IgD-negative memory B cell (primary cell): ENCODE measurements at regions not wholly inside any gene's neighbourhood (a gene's known extent, or its start where the extent isn't known, plus 50 kb on each side); places are given as distances from the start of the nearest gene placed in this dataset.
"Not testable (repeated sequence)": the region's sequence is repeated elsewhere in the genome, so short reads cannot be mapped to it uniquely, and the experiment has no call there.

ENCODE experiments used
- H3K27ac Mint-ChIP-seq, 3 donors: one replicate each; pipeline ENCODE4 v1.8.0; 2020 to 2022; ENCODE audit warnings: mild to moderate bottlenecking in 3 of 3, mixed read lengths in 3 of 3, moderate library complexity in 1 of 3
- H3K27me3 Mint-ChIP-seq: one replicate; pipeline ENCODE4 v1.8.0; 2021; ENCODE audit warnings: mixed read lengths
- H3K36me3 Mint-ChIP-seq: one replicate; pipeline ENCODE4 v1.8.0; 2020; ENCODE audit warnings: mild to moderate bottlenecking, mixed read lengths
- H3K4me1 Mint-ChIP-seq, 3 donors: one replicate each; pipeline ENCODE4 v1.8.0; 2020 to 2022; ENCODE audit warnings: mixed read lengths in 3 of 3, mild to moderate bottlenecking in 1 of 3
- H3K4me3 Mint-ChIP-seq, 4 donors: one replicate each; pipeline ENCODE4 v1.8.0; 2020 to 2022; ENCODE audit warnings: mild to moderate bottlenecking in 4 of 4, mixed read lengths in 4 of 4, moderate library complexity in 3 of 4
- H3K9me3 Mint-ChIP-seq, 3 donors: one replicate each; pipeline ENCODE4 v1.8.0; 2020 to 2021; ENCODE audit warnings: mixed read lengths in 3 of 3, mild to moderate bottlenecking in 1 of 3

DNA sequence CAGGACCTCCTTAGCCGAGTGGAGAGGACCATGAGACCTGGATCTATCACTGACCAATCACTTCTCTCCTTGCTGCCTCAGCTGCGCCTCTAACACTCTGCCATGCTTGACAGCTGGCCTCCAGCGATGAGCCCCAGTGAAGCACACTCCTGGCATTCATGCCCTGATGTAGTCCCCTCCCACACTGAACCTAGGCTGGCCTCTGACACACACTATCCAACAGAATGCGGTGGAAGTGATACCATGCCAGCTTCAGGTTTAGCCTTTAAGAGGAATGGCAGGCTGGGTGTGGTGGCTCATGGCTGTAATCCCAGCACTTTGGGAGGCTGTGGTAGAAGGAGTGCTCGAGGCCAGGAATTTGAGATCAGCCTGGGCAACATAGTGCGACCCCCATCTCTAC lies 73.7 kb upstream of the LAPTM4A start:
- Mint-ChIP-seq H3K4me3 (no peak overlapping the region), H3K27me3 (no peaks in the 10 kb centered on the region), H3K27ac (no peak overlapping the region), H3K9me3 (peaks cover 0 to 2% (median 0%) of the 10 kb centered on the region in 3 donors), H3K36me3 (peaks cover 1% of the 10 kb centered on the region), H3K4me1 (no peaks in the 10 kb centered on the region)

DNA sequence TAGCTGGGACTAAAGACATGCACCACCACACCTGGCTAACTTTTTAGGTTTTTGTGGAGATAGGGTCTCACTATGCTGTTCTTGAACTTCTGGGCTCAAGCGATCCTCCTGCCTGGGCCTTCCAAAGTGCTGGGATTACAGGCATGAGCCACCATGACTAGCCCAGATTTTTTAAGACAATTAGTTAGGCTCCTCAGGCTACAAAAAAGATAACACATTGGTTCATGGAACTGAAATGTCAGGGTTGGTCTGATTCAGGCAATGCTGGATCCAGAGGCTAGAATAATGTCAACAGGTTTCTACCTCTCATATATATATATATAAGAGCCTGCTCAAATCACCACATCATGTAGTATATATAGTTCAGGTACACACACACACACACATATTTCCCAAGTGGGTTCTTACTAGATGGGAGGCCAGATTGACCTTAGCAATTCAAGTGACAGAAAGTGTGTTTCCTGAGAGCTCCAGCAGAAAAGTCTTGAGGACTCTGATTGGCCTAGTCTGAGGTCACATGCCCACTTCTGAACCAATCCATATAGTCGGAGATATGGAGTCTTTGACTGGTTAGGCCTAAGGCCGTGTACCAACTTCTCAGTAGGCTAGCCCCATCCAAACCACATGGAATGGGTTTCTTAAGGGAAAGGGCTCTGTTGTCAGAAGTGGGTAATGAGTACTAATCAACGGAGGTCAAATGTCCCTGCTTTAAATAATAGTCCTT lies 72.6 kb upstream of the LAPTM4A start:
- Mint-ChIP-seq H3K4me3 (no peak overlapping the region), H3K27ac (no peak overlapping the region), H3K27me3 (no peaks in the 10 kb centered on the region), H3K9me3 (peaks cover 0 to 5% (median 0%) of the 10 kb centered on the region in 3 donors), H3K4me1 (no peaks in the 10 kb centered on the region), H3K36me3 (peaks cover 1% of the 10 kb centered on the region)

DNA sequence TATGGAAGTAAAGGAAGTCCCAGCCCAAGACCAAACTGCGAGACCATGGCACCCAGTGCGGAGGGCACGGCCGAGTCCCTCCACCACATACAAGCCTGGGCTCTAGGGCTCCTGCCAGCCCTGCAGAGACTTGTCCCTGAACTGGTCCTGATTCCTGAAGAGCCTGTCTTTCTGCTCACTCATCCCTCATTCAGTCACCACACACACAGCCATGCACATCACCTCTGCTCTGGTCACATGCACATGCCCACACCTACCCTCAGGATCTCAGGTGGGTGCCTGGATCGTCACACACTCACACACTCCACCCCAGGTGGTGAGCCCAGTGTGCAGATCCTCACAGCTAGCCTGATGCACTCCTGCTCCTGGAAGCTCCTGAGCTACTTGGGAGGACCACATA lies 71.4 kb upstream of the LAPTM4A start:
- Mint-ChIP-seq H3K36me3 (peaks cover 1% of the 10 kb centered on the region), H3K27ac (no peak overlapping the region), H3K27me3 (peaks cover 2% of the 10 kb centered on the region), H3K4me1 (no peaks in the 10 kb centered on the region), H3K9me3 (peaks cover 0 to 5% (median 0%) of the 10 kb centered on the region in 3 donors), H3K4me3 (no peak overlapping the region)

DNA sequence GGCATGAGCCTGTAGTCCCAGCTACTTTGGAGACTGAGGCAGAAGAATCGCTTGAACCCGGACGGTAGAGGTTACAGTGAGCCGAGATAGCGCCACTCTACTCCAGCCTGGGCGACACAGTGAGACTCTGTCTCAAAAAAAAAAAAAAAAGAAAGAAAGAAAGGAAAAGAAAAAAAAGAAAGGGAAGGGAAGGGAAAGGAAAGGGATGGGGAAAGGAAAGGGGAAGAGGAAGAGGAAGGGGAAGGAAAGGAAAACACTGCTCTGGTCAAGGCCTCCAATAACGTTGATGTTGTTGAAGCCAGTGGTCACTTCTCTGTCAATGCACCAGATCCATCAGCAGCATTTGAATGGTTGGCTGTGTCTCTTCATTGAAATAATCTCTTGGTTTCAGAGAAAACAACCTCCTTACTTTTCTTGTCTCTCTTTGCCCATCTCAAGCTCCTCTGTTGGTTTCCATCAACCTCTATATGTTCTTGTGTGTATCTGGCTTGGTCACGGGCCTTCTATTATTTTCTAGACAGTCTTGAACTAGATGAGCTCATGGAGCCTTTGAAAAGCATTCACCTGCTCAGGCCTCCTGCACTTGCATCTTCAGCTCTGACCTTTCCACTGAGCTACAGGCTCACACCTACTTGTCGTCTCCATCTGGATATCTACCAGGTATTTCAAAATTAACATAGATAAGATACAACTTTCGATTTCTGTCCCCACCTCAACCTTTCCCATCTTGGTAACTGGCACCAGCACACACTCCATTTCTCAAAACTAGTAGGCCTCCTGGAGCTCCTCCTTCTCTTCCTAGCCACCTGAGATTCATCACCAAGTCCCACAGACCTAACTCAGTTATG lies 69.4 kb upstream of the LAPTM4A start:
- H3K36me3 Mint-ChIP-seq: no peaks in the 10 kb centered on the region
- H3K27ac Mint-ChIP-seq: no peak overlapping the region
- peaks cover 3% of the 10 kb centered on the region for H3K27me3 Mint-ChIP-seq
- no peak overlapping the region for H3K4me3 Mint-ChIP-seq
- peaks cover 0 to 6% (median 0%) of the 10 kb centered on the region in 3 donors for H3K9me3 Mint-ChIP-seq
- no peaks in the 10 kb centered on the region for H3K4me1 Mint-ChIP-seq

DNA sequence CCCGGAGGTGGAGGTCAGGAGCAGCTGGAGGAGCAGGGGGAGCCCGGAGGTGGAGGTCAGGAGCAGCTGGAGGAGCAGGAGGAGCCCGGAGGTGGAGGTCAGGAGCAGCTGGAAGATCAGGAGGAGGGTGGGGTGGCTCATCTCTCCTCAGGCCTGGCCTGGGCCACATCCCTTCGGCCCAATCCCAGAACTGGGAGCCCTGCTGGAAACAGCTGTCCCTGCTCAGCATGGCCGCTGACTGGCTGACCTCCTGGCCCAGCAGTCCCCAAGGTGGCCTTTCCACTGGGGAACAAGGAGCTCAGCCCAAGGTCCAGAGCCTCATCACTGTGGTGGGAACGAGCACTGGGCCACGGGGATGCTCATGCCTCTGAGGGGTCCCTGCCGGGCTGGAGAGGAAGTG lies 66.6 kb upstream of the LAPTM4A start:
- Mint-ChIP-seq H3K9me3 (peaks cover 0 to 6% (median 0%) of the 10 kb centered on the region in 3 donors), H3K4me3 (no peak overlapping the region), H3K27ac (no peak overlapping the region), H3K4me1 (no peaks in the 10 kb centered on the region), H3K27me3 (peaks cover 8% of the 10 kb centered on the region), H3K36me3 (no peaks in the 10 kb centered on the region)

DNA sequence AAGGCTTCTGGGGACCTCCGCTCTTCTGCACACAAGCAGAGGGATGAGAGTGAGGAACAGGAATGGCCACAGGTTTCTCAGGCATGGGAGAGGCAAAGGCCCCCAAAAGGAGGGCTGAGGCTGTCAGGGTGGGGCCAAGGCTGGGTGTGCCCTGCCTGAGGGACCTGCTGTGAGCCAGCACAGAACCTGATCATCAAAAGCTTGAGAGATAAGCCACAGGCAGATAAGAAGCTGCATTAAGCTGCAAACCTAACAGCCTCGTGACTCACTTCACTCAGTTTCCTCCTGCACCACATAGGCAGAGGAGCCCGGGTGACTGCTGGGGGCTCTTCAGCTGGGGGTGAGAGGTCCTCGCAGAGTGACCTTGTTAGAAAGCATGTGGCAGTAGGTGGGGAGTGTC lies 64.5 kb upstream of the LAPTM4A start:
- no peak overlapping the region for H3K4me3 Mint-ChIP-seq
- H3K27ac Mint-ChIP-seq: no peak overlapping the region
- H3K27me3 Mint-ChIP-seq: peaks cover 13% of the 10 kb centered on the region
- H3K36me3 Mint-ChIP-seq: no peaks in the 10 kb centered on the region
- peaks cover 0 to 4% (median 0%) of the 10 kb centered on the region in 3 donors for H3K9me3 Mint-ChIP-seq
- no peaks in the 10 kb centered on the region for H3K4me1 Mint-ChIP-seq

DNA sequence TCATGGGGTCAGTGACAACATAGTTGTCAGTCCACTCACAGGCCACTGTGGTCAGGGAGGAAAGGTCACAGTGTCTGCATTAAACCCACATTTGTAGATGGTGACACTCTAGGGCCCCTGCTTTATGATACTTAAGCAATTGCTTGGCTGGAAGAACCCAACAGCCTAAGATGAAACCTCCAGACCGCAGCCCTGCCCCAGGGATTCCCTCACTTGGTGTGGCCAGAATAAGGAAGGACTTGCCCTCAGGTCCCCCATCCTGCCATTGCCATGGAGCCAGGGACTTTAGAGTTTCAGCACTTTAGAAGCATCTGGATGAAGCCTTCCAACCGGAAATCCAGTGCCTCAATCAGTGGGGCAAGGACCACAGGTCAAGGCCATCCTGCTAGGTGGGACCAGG lies 63.9 kb upstream of the LAPTM4A start:
- no peaks in the 10 kb centered on the region for H3K4me1 Mint-ChIP-seq
- peaks cover 0 to 4% (median 0%) of the 10 kb centered on the region in 3 donors for H3K9me3 Mint-ChIP-seq
- peaks cover 16% of the 10 kb centered on the region for H3K27me3 Mint-ChIP-seq
- no peak overlapping the region for H3K4me3 Mint-ChIP-seq
- no peak overlapping the region for H3K27ac Mint-ChIP-seq
- no peaks in the 10 kb centered on the region for H3K36me3 Mint-ChIP-seq

DNA sequence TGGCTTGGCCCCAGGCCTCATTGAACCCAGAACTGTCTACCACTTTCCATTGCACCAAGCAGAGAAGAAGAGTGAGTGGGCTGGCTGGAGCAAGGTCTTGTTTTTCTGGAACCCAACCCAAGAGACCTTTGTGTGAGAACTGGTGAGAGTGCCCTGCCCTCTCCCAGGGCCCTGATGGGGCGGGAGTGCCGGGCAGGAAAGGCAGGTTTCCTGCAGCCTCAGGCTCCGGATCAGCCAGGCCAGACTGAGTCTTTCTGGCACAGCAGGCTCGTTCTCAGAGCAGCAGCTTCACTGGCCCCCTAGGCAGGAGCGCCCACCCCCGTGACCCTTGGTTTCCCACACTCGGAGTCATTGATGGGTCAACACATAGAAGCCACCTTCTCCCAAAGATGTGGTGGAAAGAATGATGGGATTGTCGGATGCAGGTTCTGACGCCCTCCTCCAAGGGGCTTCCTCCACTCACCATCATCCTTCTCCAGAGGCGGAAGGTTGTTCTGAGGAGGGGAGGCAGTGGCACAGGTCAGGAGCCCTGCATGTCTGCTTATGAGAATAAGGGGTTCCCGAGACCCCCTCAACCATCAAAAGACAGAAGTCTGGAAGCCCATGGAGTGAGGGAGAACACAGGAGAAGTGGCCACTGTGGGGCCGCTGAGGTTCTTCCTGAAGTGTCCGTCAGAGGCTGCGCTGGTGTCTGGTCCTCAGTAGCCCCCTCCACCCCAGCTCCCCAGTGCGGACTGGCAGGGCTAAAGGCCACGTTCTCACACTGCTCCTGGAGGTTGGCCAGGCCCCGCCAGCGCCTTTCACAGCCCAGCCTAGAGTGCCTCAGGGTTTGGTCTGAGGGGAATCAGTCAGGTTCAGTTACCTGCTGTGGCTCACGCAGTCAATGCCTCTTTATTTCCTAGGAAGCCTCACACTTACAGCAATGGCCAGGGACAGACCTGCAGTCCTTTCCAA lies 62.8 kb upstream of the LAPTM4A start:
- no peaks in the 10 kb centered on the region for H3K36me3 Mint-ChIP-seq
- H3K27ac Mint-ChIP-seq: no peak overlapping the region
- H3K27me3 Mint-ChIP-seq: peaks cover 18% of the 10 kb centered on the region
- H3K9me3 Mint-ChIP-seq: peaks cover 0 to 4% (median 0%) of the 10 kb centered on the region in 3 donors
- H3K4me3 Mint-ChIP-seq: no peak overlapping the region
- H3K4me1 Mint-ChIP-seq: no peaks in the 10 kb centered on the region

DNA sequence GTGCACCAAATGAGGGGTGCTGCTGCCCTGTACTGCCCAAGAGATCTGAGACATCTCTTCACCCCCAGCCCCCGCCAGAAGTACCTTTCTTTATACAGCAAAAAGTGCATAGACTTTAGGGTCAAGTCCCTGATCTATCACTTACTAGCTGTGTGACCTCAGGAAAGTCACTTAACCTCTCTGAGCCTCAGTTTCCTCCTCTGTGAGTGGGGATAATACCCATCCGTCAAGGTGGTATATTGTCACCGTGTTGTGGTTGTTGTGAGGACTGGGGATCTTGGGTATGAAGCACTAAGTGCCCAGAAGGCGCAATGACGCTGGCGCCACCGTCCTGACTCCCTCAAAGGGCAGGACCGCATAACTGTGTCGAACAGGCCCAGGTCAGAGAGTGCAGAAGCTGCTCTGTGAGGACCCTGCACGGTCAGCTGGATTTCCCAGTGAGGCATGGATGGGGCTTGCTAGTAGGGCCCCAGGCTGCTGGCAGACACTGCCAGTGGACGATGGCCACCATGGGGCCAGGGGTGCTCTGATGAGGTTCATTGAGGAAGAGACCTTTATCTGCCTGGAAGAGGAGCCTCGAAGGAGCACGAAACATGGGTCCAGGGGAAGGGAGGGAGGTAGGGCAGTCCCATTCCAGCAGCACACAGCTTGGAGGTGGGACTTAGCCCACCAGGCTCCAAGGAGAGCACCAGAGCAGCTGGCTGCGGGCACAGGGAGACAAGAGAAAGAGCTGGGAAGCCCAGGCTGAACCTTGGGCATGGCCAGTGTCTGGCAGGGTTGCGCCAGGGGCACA lies 61.8 kb upstream of the LAPTM4A start:
- no peak overlapping the region for H3K27ac Mint-ChIP-seq
- peaks cover 0 to 2% (median 0%) of the 10 kb centered on the region in 3 donors for H3K9me3 Mint-ChIP-seq
- peaks cover 16% of the 10 kb centered on the region for H3K27me3 Mint-ChIP-seq
- H3K4me1 Mint-ChIP-seq: peaks cover 0 to 1% (median 0%) of the 10 kb centered on the region in 3 donors
- no peak overlapping the region for H3K4me3 Mint-ChIP-seq
- H3K36me3 Mint-ChIP-seq: no peaks in the 10 kb centered on the region

DNA sequence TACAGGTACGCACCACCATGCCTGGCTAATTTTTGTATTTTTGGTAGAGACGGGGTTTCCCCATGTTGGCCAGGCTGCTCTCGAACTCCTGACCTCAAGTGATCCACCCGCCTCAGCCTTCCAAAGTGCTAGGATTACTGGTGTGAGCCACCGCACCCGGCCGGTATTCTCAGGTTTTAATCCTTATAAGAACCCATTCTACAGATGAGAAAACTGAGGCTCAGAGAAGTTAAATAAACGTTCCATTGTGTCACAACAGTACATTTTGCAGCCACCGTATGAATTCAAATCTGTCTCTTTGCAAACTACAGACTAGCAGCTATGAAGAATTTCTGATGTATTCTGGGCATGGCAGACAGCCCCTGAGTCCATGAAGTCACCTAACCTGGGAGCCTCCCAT lies 60.9 kb upstream of the LAPTM4A start:
- H3K27me3 Mint-ChIP-seq: peaks cover 16% of the 10 kb centered on the region

DNA sequence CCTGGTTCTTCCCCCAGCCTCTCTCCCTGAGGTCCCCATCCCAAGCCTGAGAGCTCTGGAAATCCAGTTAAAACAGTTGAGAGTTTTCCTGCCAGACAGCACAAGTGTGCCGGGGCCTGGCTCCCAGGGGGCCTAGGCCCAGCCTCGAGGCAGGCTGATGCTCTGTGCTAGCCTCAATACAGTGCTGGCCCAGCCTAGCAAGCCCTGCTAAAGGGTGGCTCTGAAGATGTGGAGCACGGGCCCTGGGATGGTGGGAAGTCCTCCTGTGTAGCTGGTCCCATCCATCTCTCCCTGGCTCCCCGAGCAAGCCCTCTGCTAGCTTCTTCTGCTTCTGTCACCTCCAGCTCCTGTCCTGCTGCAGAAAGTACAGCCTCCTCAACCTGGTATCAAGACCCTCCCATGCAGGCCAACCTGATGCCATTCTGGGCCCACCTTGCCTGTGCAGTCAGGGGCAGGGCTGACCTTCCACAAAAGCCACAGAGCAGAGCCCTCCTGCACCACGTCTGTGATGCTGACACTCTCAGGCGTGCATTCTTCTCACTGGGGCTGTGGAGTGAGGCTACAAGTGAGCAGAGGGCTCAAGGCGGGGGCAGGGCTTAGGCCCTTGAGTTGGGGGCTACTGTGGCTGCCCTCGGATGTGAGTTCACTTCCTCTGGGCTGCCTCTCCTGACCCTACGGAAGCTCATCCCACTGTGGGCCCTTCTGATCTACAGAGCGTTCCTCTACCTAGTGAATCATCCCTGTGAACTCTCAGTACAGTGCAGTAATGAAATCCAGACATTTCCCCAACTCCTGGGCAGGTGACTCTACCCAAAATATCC lies 60.1 kb upstream of the LAPTM4A start:
- no peak overlapping the region for H3K27ac Mint-ChIP-seq
- H3K4me1 Mint-ChIP-seq: peaks cover 0 to 1% (median 0%) of the 10 kb centered on the region in 3 donors
- no peak overlapping the region for H3K4me3 Mint-ChIP-seq
- H3K36me3 Mint-ChIP-seq: no peaks in the 10 kb centered on the region
- H3K9me3 Mint-ChIP-seq: no peaks in the 10 kb centered on the region
- peaks cover 19% of the 10 kb centered on the region for H3K27me3 Mint-ChIP-seq

More for the DNA sequence above, 60.9 kb upstream of the LAPTM4A start:
- not testable (repeated sequence) for H3K9me3 Mint-ChIP-seq, H3K4me1 Mint-ChIP-seq, H3K4me3 Mint-ChIP-seq, H3K36me3 Mint-ChIP-seq, H3K27ac Mint-ChIP-seq

DNA sequence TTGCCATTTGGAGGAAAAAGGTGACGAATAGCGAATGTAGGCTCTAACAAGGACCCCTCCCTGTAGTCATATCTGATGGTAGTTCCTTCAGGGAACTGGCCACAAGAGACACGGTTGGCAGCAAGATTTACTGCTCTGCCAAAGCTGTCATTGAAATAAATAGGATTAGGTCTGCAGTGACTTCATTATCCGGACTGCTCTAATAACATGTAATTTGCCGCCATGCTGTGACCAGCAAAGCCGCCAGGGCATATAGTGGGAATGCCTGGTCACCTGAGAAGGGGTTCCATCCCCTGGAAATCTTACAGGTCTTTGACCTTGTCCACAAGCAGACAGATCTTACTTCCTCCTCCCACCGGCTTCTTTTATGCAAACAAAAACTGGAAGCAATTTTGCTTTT lies 59.4 kb upstream of the LAPTM4A start:
- H3K9me3 Mint-ChIP-seq: no peaks in the 10 kb centered on the region
- H3K27ac Mint-ChIP-seq: peak overlapping the region in 1 of 3 donors; percentile 5
- peaks cover 0 to 1% (median 0%) of the 10 kb centered on the region in 3 donors for H3K4me1 Mint-ChIP-seq
- no peaks in the 10 kb centered on the region for H3K36me3 Mint-ChIP-seq
- H3K27me3 Mint-ChIP-seq: peaks cover 23% of the 10 kb centered on the region
- H3K4me3 Mint-ChIP-seq: no peak overlapping the region

DNA sequence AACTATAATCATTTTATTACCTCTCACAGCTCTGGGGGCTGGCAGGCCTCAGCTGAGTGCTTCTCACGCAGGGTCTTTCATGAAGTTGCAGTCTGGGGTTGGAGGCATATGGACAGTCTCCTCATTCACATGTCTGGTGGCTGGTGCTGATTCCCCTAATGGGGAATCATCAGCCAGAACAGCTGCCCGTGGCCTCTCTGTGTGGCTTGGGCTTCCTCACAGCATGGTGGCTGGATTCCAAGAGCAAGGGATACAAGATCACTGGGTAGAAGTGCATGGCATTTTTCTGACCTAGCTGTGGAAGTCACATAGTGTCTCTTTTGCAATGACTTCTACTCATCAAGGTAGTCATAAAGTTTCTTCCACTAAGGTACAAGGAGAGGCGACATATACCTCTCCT lies 59.0 kb upstream of the LAPTM4A start:
- H3K4me3 Mint-ChIP-seq: no peak overlapping the region
- no peaks in the 10 kb centered on the region for H3K36me3 Mint-ChIP-seq
- H3K9me3 Mint-ChIP-seq: no peaks in the 10 kb centered on the region
- H3K4me1 Mint-ChIP-seq: peaks cover 0 to 3% (median 0%) of the 10 kb centered on the region in 3 donors
- H3K27me3 Mint-ChIP-seq: peaks cover 27% of the 10 kb centered on the region
- H3K27ac Mint-ChIP-seq: peak overlapping the region in 1 of 3 donors; percentile 81
